Neural cell (in vitro differentiated cells): ENCODE measurements at regions not wholly inside any gene's neighbourhood (a gene's known extent, or its start where the extent isn't known, plus 50 kb on each side); places are given as distances from the start of the nearest gene placed in this dataset.

ENCODE experiments used
- H2AFZ ChIP-seq: fragments of 200-600, 300-800 bp; sonication (generic), shearing (Covaris generic); 2 replicates; pipeline ENCODE4 v1.6.0; 2014; ENCODE audit warnings: low read depth, mild to moderate bottlenecking, antibody characterized with exemption, low read length, moderate library complexity
- H3F3A ChIP-seq: fragments of 200-600 bp; shearing (Covaris generic); 2 replicates; pipeline ENCODE4 v1.6.1; 2016; ENCODE audit warnings: mild to moderate bottlenecking, moderate library complexity, mixed read lengths, antibody characterized with exemption, low read length; ENCODE audit not compliant: insufficient read depth, poor library complexity, severe bottlenecking
- H3K27ac ChIP-seq: fragments of 200-600, 300-800 bp; sonication (generic), shearing (Covaris generic); 2 replicates; pipeline ENCODE4 v1.5.1; 2014; ENCODE audit warnings: mild to moderate bottlenecking, low read length, moderate library complexity
- H3K27me3 ChIP-seq: fragments of 300-800, 200-600 bp; sonication (generic), shearing (Covaris generic); 2 replicates; pipeline ENCODE4 v1.6.0; 2014; ENCODE audit warnings: mild to moderate bottlenecking, low read depth, low read length, moderate library complexity; ENCODE audit not compliant: insufficient read depth
- H3K36me3 ChIP-seq: fragments of 300-800, 200-600 bp; sonication (generic), shearing (Covaris generic); 2 replicates; pipeline ENCODE4 v1.5.1; 2014; ENCODE audit warnings: mild to moderate bottlenecking, antibody characterized with exemption, low read length, moderate library complexity; ENCODE audit not compliant: insufficient read depth
- H3K4me2 ChIP-seq: fragments of 300-800, 200-600 bp; sonication (generic), shearing (Covaris generic); 2 replicates; pipeline ENCODE4 v1.6.0; 2014; ENCODE audit warnings: mild to moderate bottlenecking, low read length
- H3K4me3 ChIP-seq: fragments of 300-800, 200-600 bp; sonication (generic), shearing (Covaris generic); 2 replicates; pipeline ENCODE4 v1.5.1; 2014; ENCODE audit warnings: mild to moderate bottlenecking, low read length, moderate library complexity
- H3K79me2 ChIP-seq: fragments of 200-600 bp; shearing (Covaris generic); replicated peaks from 2 replicates; pipeline ENCODE4 v1.6.0; 2014; ENCODE audit warnings: mild to moderate bottlenecking, low read length, moderate library complexity; ENCODE audit not compliant: insufficient read depth
- H3K9ac ChIP-seq: fragments of 300-800, 200-600 bp; sonication (generic), shearing (Covaris generic); 2 replicates; pipeline ENCODE4 v1.6.1; 2016; ENCODE audit warnings: mild to moderate bottlenecking, low read length, mixed read lengths
- H3K9me2 ChIP-seq: fragments of 200-600 bp; shearing (Covaris generic); 2 replicates; pipeline ENCODE4 v1.6.1; 2016; ENCODE audit warnings: mild to moderate bottlenecking, low read length, mixed read lengths; ENCODE audit not compliant: insufficient read depth
- H3K9me3 ChIP-seq: fragments of 200-600, 300-800 bp; sonication (generic), shearing (Covaris generic); 2 replicates; pipeline ENCODE4 v1.6.1; 2016; ENCODE audit warnings: mild to moderate bottlenecking, mixed run types, low read length, moderate library complexity, mixed read lengths
- H4K20me1 ChIP-seq: fragments of 200-600 bp; shearing (Covaris generic); 2 replicates; pipeline ENCODE4 v1.6.1; 2016; ENCODE audit warnings: mild to moderate bottlenecking, mixed run types; ENCODE audit not compliant: insufficient read depth
- EP300 ChIP-seq: fragments of 450-650 bp; conservative IDR thresholded peaks from 2 replicates; pipeline ENCODE4 v1.6.1; 2014; ENCODE audit warnings: antibody characterized with exemption, mild to moderate bottlenecking, moderate library complexity; ENCODE audit not compliant: poor library complexity, severe bottlenecking
- EZH2 ChIP-seq: fragments of 200-600, 300-800 bp; shearing (Covaris generic), sonication (generic); IDR thresholded peaks from 2 replicates; pipeline ENCODE4 v1.6.1; 2014; ENCODE audit warnings: antibody characterized with exemption, low read length, borderline replicate concordance, mild to moderate bottlenecking; ENCODE audit not compliant: insufficient read depth, poor library complexity, severe bottlenecking
- MXI1 ChIP-seq: fragments of 450-650 bp; conservative IDR thresholded peaks from 2 replicates; pipeline ENCODE4 v1.6.1; 2014; ENCODE audit warnings: antibody characterized with exemption, mild to moderate bottlenecking; ENCODE audit not compliant: poor library complexity, severe bottlenecking
- POLR2AphosphoS5 ChIP-seq: IDR thresholded peaks from 2 replicates; pipeline ENCODE4 v1.6.1; 2012
- RAD21 ChIP-seq: fragments of 450-650 bp; conservative IDR thresholded peaks from 2 replicates; pipeline ENCODE4 v1.6.1; 2014; ENCODE audit warnings: antibody characterized with exemption, mild to moderate bottlenecking, moderate library complexity
- SMC3 ChIP-seq: fragments of 450-650 bp; conservative IDR thresholded peaks from 2 replicates; pipeline ENCODE4 v1.6.1; 2014; ENCODE audit warnings: antibody characterized with exemption, mild to moderate bottlenecking, moderate library complexity; ENCODE audit not compliant: poor library complexity
- TAF1 ChIP-seq: IDR thresholded peaks from 2 replicates; pipeline ENCODE4 v1.6.1; 2012; ENCODE audit warnings: low read depth
- TF ChIP-seq, protein P1 (sequence below): fragments of 450-650 bp; IDR thresholded peaks from 2 replicates; pipeline ENCODE4 v1.5.1; 2014; ENCODE audit warnings: antibody characterized with exemption, mild to moderate bottlenecking, moderate library complexity; ENCODE audit not compliant: poor library complexity, severe bottlenecking
- TF ChIP-seq, protein P2 (sequence below): IDR thresholded peaks from 2 replicates; pipeline ENCODE4 v1.6.1; 2012; ENCODE audit warnings: borderline replicate concordance

DNA sequence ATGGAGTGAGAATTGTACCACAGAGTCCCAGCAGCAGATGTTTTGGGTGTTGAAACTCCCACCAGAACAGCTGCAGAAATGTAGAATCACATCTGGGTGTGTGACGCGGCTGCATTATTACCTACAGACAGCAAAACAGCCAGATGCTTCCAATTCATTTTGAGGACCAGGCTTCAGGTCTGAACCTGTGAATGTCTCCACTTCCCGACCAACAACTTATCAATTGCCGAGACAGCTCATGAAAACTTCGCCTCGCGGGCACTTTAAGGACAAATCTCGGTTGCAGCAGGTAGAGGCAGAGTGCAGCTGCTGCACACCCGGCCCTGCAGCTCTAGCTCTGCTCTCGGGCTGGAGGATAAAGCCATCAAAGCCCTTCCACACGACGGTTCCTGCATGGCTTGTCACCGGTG is 202.0 kb downstream of the HRH4 start:
- Histone ChIP-seq H2AFZ (no peak overlapping the region), H3K9me2 (no peaks in the 10 kb centered on the region), H3K4me2 (no peak overlapping the region), H3K9ac (no peak overlapping the region), H3F3A (no peaks in the 10 kb centered on the region), H4K20me1 (no peaks in the 10 kb centered on the region), H3K79me2 (no peaks in the 10 kb centered on the region), H3K27ac (no peak overlapping the region), H3K4me3 (no peak overlapping the region), H3K27me3 (no peaks in the 10 kb centered on the region), H3K36me3 (no peaks in the 10 kb centered on the region), H3K9me3 (no peaks in the 10 kb centered on the region)
- TF ChIP-seq, protein P1, sequence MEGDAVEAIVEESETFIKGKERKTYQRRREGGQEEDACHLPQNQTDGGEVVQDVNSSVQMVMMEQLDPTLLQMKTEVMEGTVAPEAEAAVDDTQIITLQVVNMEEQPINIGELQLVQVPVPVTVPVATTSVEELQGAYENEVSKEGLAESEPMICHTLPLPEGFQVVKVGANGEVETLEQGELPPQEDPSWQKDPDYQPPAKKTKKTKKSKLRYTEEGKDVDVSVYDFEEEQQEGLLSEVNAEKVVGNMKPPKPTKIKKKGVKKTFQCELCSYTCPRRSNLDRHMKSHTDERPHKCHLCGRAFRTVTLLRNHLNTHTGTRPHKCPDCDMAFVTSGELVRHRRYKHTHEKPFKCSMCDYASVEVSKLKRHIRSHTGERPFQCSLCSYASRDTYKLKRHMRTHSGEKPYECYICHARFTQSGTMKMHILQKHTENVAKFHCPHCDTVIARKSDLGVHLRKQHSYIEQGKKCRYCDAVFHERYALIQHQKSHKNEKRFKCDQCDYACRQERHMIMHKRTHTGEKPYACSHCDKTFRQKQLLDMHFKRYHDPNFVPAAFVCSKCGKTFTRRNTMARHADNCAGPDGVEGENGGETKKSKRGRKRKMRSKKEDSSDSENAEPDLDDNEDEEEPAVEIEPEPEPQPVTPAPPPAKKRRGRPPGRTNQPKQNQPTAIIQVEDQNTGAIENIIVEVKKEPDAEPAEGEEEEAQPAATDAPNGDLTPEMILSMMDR: no peak
- TF ChIP-seq SMC3 (no peak), MXI1 (no peak), TAF1 (no peak), EZH2 (no peak), POLR2AphosphoS5 (no peak), RAD21 (no peak), EP300 (no peak)
- TF ChIP-seq, protein P2, sequence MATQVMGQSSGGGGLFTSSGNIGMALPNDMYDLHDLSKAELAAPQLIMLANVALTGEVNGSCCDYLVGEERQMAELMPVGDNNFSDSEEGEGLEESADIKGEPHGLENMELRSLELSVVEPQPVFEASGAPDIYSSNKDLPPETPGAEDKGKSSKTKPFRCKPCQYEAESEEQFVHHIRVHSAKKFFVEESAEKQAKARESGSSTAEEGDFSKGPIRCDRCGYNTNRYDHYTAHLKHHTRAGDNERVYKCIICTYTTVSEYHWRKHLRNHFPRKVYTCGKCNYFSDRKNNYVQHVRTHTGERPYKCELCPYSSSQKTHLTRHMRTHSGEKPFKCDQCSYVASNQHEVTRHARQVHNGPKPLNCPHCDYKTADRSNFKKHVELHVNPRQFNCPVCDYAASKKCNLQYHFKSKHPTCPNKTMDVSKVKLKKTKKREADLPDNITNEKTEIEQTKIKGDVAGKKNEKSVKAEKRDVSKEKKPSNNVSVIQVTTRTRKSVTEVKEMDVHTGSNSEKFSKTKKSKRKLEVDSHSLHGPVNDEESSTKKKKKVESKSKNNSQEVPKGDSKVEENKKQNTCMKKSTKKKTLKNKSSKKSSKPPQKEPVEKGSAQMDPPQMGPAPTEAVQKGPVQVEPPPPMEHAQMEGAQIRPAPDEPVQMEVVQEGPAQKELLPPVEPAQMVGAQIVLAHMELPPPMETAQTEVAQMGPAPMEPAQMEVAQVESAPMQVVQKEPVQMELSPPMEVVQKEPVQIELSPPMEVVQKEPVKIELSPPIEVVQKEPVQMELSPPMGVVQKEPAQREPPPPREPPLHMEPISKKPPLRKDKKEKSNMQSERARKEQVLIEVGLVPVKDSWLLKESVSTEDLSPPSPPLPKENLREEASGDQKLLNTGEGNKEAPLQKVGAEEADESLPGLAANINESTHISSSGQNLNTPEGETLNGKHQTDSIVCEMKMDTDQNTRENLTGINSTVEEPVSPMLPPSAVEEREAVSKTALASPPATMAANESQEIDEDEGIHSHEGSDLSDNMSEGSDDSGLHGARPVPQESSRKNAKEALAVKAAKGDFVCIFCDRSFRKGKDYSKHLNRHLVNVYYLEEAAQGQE: no peak

DNA sequence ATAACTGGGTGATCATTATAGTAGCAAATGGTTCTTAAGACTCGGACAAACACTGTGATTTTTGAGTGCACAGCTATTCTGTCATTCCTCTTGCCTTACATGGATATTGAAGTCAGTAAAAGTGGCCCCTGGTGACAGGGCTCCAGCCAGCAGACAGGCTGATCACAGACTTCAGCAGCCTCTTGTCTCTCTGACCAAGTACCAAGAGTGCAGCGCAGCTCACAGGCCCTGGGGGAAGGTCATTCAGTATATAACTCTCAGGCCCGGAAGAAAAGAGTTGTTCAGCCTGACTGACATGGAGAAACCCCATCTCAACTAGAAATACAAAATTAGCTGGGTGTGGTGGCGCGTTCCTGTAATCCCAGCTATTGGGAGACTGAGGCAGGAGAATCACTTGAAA is 202.6 kb downstream of the HRH4 start:
- Histone ChIP-seq H2AFZ (no peak overlapping the region), H3K79me2 (no peaks in the 10 kb centered on the region), H3K27me3 (no peaks in the 10 kb centered on the region), H4K20me1 (no peaks in the 10 kb centered on the region), H3F3A (no peaks in the 10 kb centered on the region), H3K4me3 (no peak overlapping the region), H3K9me2 (no peaks in the 10 kb centered on the region), H3K9me3 (no peaks in the 10 kb centered on the region), H3K9ac (no peak overlapping the region), H3K4me2 (no peak overlapping the region), H3K27ac (no peak overlapping the region), H3K36me3 (no peaks in the 10 kb centered on the region)
- TF ChIP-seq, protein P2: no peak
- TF ChIP-seq, protein P1: no peak
- TF ChIP-seq EZH2: no peak
- TF ChIP-seq EP300: no peak
- no peak for TF ChIP-seq RAD21
- no peak for TF ChIP-seq POLR2AphosphoS5
- no peak for TF ChIP-seq TAF1
- no peak for TF ChIP-seq MXI1
- no peak for TF ChIP-seq SMC3
